Stimulated activated CD4-positive, alpha-beta T cell treated with anti-CD3 and anti-CD28 coated beads, TNF-alpha, amount 100 ng/mL, for 4 hours (primary cell): ENCODE measurements at regions not wholly inside any gene's neighbourhood (a gene's known extent, or its start where the extent isn't known, plus 50 kb on each side); places are given as distances from the start of the nearest gene placed in this dataset.
"Not testable (repeated sequence)": the region's sequence is repeated elsewhere in the genome, so short reads cannot be mapped to it uniquely, and the experiment has no call there.

Experiments used
- DNase-seq, 3 experiments: peaks; one replicate each; pipeline ENCODE4 v3.0.0-alpha.2; 2020; ENCODE audit warnings: low read depth in 3 of 3

GRCh38 chr1:99444211-99444927 is 180.1 kb downstream of the PLPPR4 start:
- not testable (repeated sequence) for DNase-seq

- no peak for DNase-seq
Observed at GRCh38 chr1:99445071-99445470, 180.8 kb downstream of the PLPPR4 start.

GRCh38 chr1:99445486-99445885 is 181.2 kb downstream of the PLPPR4 start:
- no peak for DNase-seq

- DNase-seq, result no peak
Observed at GRCh38 chr1:99447721-99448120, 183.4 kb downstream of the PLPPR4 start.

GRCh38 chr1:99455760-99456159 is 190.2 kb upstream of the PALMD start:
- DNase-seq, result no peak

GRCh38 chr1:99456536-99456935 is 189.4 kb upstream of the PALMD start:
- no peak for DNase-seq

GRCh38 chr1:99457381-99458165 is 188.3 kb upstream of the PALMD start:
- DNase-seq, result no peak

GRCh38 chr1:99461499-99461898 is 184.4 kb upstream of the PALMD start:
- DNase-seq, result no peak

GRCh38 chr1:99464738-99465137 is 181.2 kb upstream of the PALMD start:
- DNase-seq, result no peak

GRCh38 chr1:99465176-99465900 is 180.6 kb upstream of the PALMD start:
- DNase-seq, result no peak

GRCh38 chr1:99467645-99468044 is 178.3 kb upstream of the PALMD start:
- no peak for DNase-seq

GRCh38 chr1:99469550-99469971 is 176.4 kb upstream of the PALMD start:
- no peak for DNase-seq

GRCh38 chr1:99472893-99473292 is 173.0 kb upstream of the PALMD start:
- no peak for DNase-seq

- no peak for DNase-seq
Observed at GRCh38 chr1:99474350-99474893, 171.5 kb upstream of the PALMD start.

- no peak for DNase-seq
Observed at GRCh38 chr1:99476058-99476457, 169.9 kb upstream of the PALMD start.

- peak in 1 of 3 experiments; percentile 4 for DNase-seq
Observed at GRCh38 chr1:99481391-99481996, 164.4 kb upstream of the PALMD start.

- DNase-seq, result no peak
Observed at GRCh38 chr1:99482286-99482685, 163.6 kb upstream of the PALMD start.

GRCh38 chr1:99482750-99483149 is 163.2 kb upstream of the PALMD start:
- DNase-seq, result no peak

GRCh38 chr1:99490031-99490430 is 155.9 kb upstream of the PALMD start:
- DNase-seq, result no peak

- DNase-seq, result no peak
Observed at GRCh38 chr1:99496067-99496466, 149.8 kb upstream of the PALMD start.

GRCh38 chr1:99497690-99498089 is 148.2 kb upstream of the PALMD start:
- no peak for DNase-seq

- no peak for DNase-seq
Observed at GRCh38 chr1:99500541-99500940, 145.4 kb upstream of the PALMD start.
